Naive thymus-derived CD4-positive, alpha-beta T cell (primary cell): ENCODE measurements at regions not wholly inside any gene's neighbourhood (a gene's known extent, or its start where the extent isn't known, plus 50 kb on each side); places are given as distances from the start of the nearest gene placed in this dataset.
A peak's percentile ranks its signal among the peaks of the same experiment; 100 is the strongest.

Experiments used
- ATAC-seq: fragments of 150-1000 bp; cut with Tn5 transposase; 2 replicates; pipeline ENCODE4 v1.10.0; 2021; ENCODE audit warnings: mild to moderate bottlenecking, moderate library complexity
- CTCF ChIA-PET: fragments of 350-600 bp; sonication (Branson Sonifier 250); formaldehyde crosslinking; loops from one replicate; lab custom pipeline; 2021; ENCODE audit warnings: antibody characterized with exemption; lab: Charles Lee
- POLR2A ChIA-PET: fragments of 350-600 bp; sonication (Branson Sonifier 250); formaldehyde crosslinking; loops from one replicate; lab custom pipeline; 2021; ENCODE audit warnings: antibody characterized with exemption, inconsistent platforms; lab: Charles Lee
- DNase-seq, 9 donors: peaks; one replicate each; pipeline versions ENCODE4 v3.0.0 to v3.0.0-alpha.2; 2020 to 2022; ENCODE audit warnings: mixed read lengths in 1 of 9
- H3K27ac ChIP-seq: one replicate; pipeline ENCODE4 v1.7.0; 2013; ENCODE audit warnings: mild to moderate bottlenecking, low read depth, low read length, moderate library complexity
- H3K27me3 ChIP-seq, 2 donors: one replicate each; pipeline ENCODE4 v1.7.0; 2013; ENCODE audit warnings: low read length in 2 of 2, mild to moderate bottlenecking in 2 of 2, moderate library complexity in 2 of 2; ENCODE audit not compliant: control insufficient read depth in 2 of 2, insufficient read depth in 2 of 2
- H3K36me3 ChIP-seq, 3 experiments: 1 replicate in 2 of 3; 2 replicates in 1 of 3; pipeline ENCODE4 v1.7.0; 2013; ENCODE audit warnings: low read length in 3 of 3, mild to moderate bottlenecking in 3 of 3, moderate library complexity in 1 of 3; ENCODE audit not compliant: insufficient read depth in 3 of 3, control insufficient read depth in 2 of 3
- H3K4me1 ChIP-seq, 2 donors: one replicate each; pipeline ENCODE4 v1.7.0; 2013; ENCODE audit warnings: low read length in 2 of 2, mild to moderate bottlenecking in 2 of 2, moderate library complexity in 1 of 2; ENCODE audit not compliant: control insufficient read depth in 2 of 2, insufficient read depth in 2 of 2
- H3K4me3 ChIP-seq: 2 replicates; pipeline ENCODE4 v1.7.0; 2013; ENCODE audit warnings: mild to moderate bottlenecking, low read length
- H3K9me3 ChIP-seq, 3 experiments: 1 replicate in 2 of 3; 2 replicates in 1 of 3; pipeline ENCODE4 v1.7.0; 2013; ENCODE audit warnings: low read length in 3 of 3; ENCODE audit not compliant: control insufficient read depth in 2 of 3
- H3K27ac Mint-ChIP-seq, 9 donors: one replicate each; pipeline ENCODE4 v1.8.0; 2020 to 2022; ENCODE audit warnings: mixed read lengths in 9 of 9, mild to moderate bottlenecking in 8 of 9, moderate library complexity in 5 of 9, inconsistent platforms in 2 of 9
- H3K27me3 Mint-ChIP-seq, 5 donors: one replicate each; pipeline ENCODE4 v1.8.0; 2021 to 2022; ENCODE audit warnings: mixed read lengths in 5 of 5, mild to moderate bottlenecking in 1 of 5
- H3K36me3 Mint-ChIP-seq, 5 donors: one replicate each; pipeline ENCODE4 v1.8.0; 2020 to 2022; ENCODE audit warnings: mixed read lengths in 5 of 5, mild to moderate bottlenecking in 3 of 5, inconsistent platforms in 1 of 5
- H3K4me1 Mint-ChIP-seq, 7 donors: one replicate each; pipeline ENCODE4 v1.8.0; 2020 to 2022; ENCODE audit warnings: mixed read lengths in 7 of 7, mild to moderate bottlenecking in 3 of 7, inconsistent platforms in 1 of 7
- H3K4me3 Mint-ChIP-seq, 10 donors: one replicate each; pipeline ENCODE4 v1.8.0; 2020 to 2022; ENCODE audit warnings: mild to moderate bottlenecking in 10 of 10, mixed read lengths in 10 of 10, moderate library complexity in 6 of 10, inconsistent platforms in 2 of 10
- H3K9me3 Mint-ChIP-seq, 11 donors: one replicate each; pipeline ENCODE4 v1.8.0; 2020 to 2022; ENCODE audit warnings: mixed read lengths in 11 of 11, mild to moderate bottlenecking in 4 of 11, inconsistent platforms in 1 of 11, moderate library complexity in 1 of 11
- intact Hi-C, 2 donors: fragments of 100-400 bp; cut with micrococcal nuclease; formaldehyde crosslinking; loops; one replicate each; pipeline ENCODE4 v1.15.1; 2023

- Mint-ChIP-seq H3K27me3 (peaks cover 0 to 7% (median 0%) of the 10 kb centered on the region in 5 donors), H3K36me3 (peaks cover 0 to 4% (median 0%) of the 10 kb centered on the region in 5 donors), H3K4me1 (peaks cover 0 to 14% (median 10%) of the 10 kb centered on the region in 7 donors), H3K9me3 (peaks cover 0 to 1% (median 0%) of the 10 kb centered on the region in 11 donors), H3K27ac (no peak overlapping the region), H3K4me3 (no peak overlapping the region)
- ChIA-PET CTCF (no interaction called here), POLR2A (no interaction called here)
- ATAC-seq (no peak), DNase-seq (no peak)
- H3K27ac ChIP-seq, result no peak overlapping the region
- peaks cover 0 to 3% of the 10 kb centered on the region in 2 donors for H3K4me1 ChIP-seq
- H3K36me3 ChIP-seq, result no peaks in the 10 kb centered on the region
- H3K4me3 ChIP-seq, result no peak overlapping the region
- H3K9me3 ChIP-seq, result no peaks in the 10 kb centered on the region
- intact Hi-C loops, result loop anchor here in 1 of 2 donors (5.0 kb wide), 1 partner anchor 537 kb away; the partner anchor contains the start of gene SLC10A7
- H3K27me3 ChIP-seq, result no peaks in the 10 kb centered on the region
Observed at GRCh38 chr4:147059064-147059731, 113.5 kb upstream of the TTC29 start.

- Mint-ChIP-seq H3K27me3 (peaks cover 0 to 10% (median 0%) of the 10 kb centered on the region in 5 donors), H3K4me1 (peaks cover 0 to 14% (median 10%) of the 10 kb centered on the region in 7 donors), H3K9me3 (peaks cover 0 to 1% (median 0%) of the 10 kb centered on the region in 11 donors), H3K27ac (no peak overlapping the region), H3K36me3 (peaks cover 0 to 4% (median 0%) of the 10 kb centered on the region in 5 donors), H3K4me3 (peak overlapping the region in 1 of 10 donors; percentile 18)
- intact Hi-C loops, result no loop called here
- no peak for ATAC-seq
- H3K27me3 ChIP-seq, result no peaks in the 10 kb centered on the region
- H3K4me3 ChIP-seq, result no peak overlapping the region
- H3K27ac ChIP-seq, result no peak overlapping the region
- CTCF ChIA-PET, result no interaction called here
- H3K4me1 ChIP-seq, result peaks cover 0 to 3% of the 10 kb centered on the region in 2 donors
- no peaks in the 10 kb centered on the region for H3K36me3 ChIP-seq
- no peak for DNase-seq
- no peaks in the 10 kb centered on the region for H3K9me3 ChIP-seq
- POLR2A ChIA-PET, result no interaction called here
Observed at GRCh38 chr4:147060151-147060931, 114.7 kb upstream of the TTC29 start.

- peaks cover 4 to 11% (median 6%) of the 10 kb centered on the region in 5 donors for H3K27me3 Mint-ChIP-seq
- ChIA-PET CTCF (no interaction called here), POLR2A (no interaction called here)
- no peak overlapping the region for H3K27ac Mint-ChIP-seq
- intact Hi-C loops, result no loop called here
- ATAC-seq (no peak), DNase-seq (no peak)
- H3K4me1 Mint-ChIP-seq, result no peaks in the 10 kb centered on the region
- Histone ChIP-seq H3K27me3 (no peaks in the 10 kb centered on the region), H3K9me3 (no peaks in the 10 kb centered on the region), H3K4me3 (no peak overlapping the region), H3K27ac (no peak overlapping the region), H3K36me3 (no peaks in the 10 kb centered on the region), H3K4me1 (no peaks in the 10 kb centered on the region)
- no peak overlapping the region for H3K4me3 Mint-ChIP-seq
- H3K36me3 Mint-ChIP-seq, result peaks cover 0 to 2% (median 0%) of the 10 kb centered on the region in 5 donors
- peaks cover 0 to 3% (median 0%) of the 10 kb centered on the region in 11 donors for H3K9me3 Mint-ChIP-seq
Observed at GRCh38 chr4:147064856-147065255, 119.2 kb upstream of the TTC29 start.

- Mint-ChIP-seq H3K4me3 (no peak overlapping the region), H3K36me3 (peaks cover 0 to 3% (median 0%) of the 10 kb centered on the region in 5 donors), H3K4me1 (no peaks in the 10 kb centered on the region), H3K27ac (no peak overlapping the region), H3K27me3 (peaks cover 7 to 19% (median 14%) of the 10 kb centered on the region in 5 donors), H3K9me3 (peaks cover 0 to 17% (median 8%) of the 10 kb centered on the region in 11 donors)
- Histone ChIP-seq H3K27ac (no peak overlapping the region), H3K4me1 (no peaks in the 10 kb centered on the region), H3K4me3 (no peak overlapping the region), H3K36me3 (no peaks in the 10 kb centered on the region), H3K27me3 (no peaks in the 10 kb centered on the region), H3K9me3 (no peaks in the 10 kb centered on the region)
- ChIA-PET POLR2A (no interaction called here), CTCF (no interaction called here)
- DNase-seq (no peak), ATAC-seq (no peak)
- intact Hi-C loops, result no loop called here
Observed at GRCh38 chr4:147068564-147068963, 122.9 kb upstream of the TTC29 start.

- CTCF ChIA-PET, result no interaction called here
Observed at GRCh38 chr4:147071209-147071740, 125.6 kb upstream of the TTC29 start.

GRCh38 chr4:147076179-147076578 lies 130.5 kb upstream of the TTC29 start:
- H3K27ac ChIP-seq, result no peak overlapping the region
- ChIA-PET POLR2A (no interaction called here), CTCF (interaction anchor here (1.1 kb wide), 1 partner anchor 21 kb away, joined by 3 read pairs; no protein-coding TSS in a partner anchor)
- H3K4me3 ChIP-seq, result no peak overlapping the region
- H3K4me1 ChIP-seq, result no peaks in the 10 kb centered on the region
- H3K27me3 ChIP-seq, result no peaks in the 10 kb centered on the region
- no peaks in the 10 kb centered on the region for H3K9me3 ChIP-seq
- no peak overlapping the region for H3K27ac Mint-ChIP-seq
- ATAC-seq (no peak), DNase-seq (no peak)
- intact Hi-C loops, result no loop called here
- H3K36me3 ChIP-seq, result no peaks in the 10 kb centered on the region
- H3K4me3 Mint-ChIP-seq, result no peak overlapping the region
- no peaks in the 10 kb centered on the region for H3K4me1 Mint-ChIP-seq
- H3K9me3 Mint-ChIP-seq, result peaks cover 0 to 16% (median 8%) of the 10 kb centered on the region in 11 donors
- peaks cover 0 to 3% (median 0%) of the 10 kb centered on the region in 5 donors for H3K36me3 Mint-ChIP-seq
- peaks cover 2 to 26% (median 16%) of the 10 kb centered on the region in 5 donors for H3K27me3 Mint-ChIP-seq

More at GRCh38 chr4:147071209-147071740, 125.6 kb upstream of the TTC29 start:
- Histone ChIP-seq H3K36me3 (no peaks in the 10 kb centered on the region), H3K4me1 (no peaks in the 10 kb centered on the region), H3K27me3 (no peaks in the 10 kb centered on the region), H3K27ac (no peak overlapping the region), H3K4me3 (no peak overlapping the region), H3K9me3 (no peaks in the 10 kb centered on the region)
- POLR2A ChIA-PET, result no interaction called here
- no peaks in the 10 kb centered on the region for H3K4me1 Mint-ChIP-seq
- DNase-seq, result no peak
- no peak for ATAC-seq
- peaks cover 0 to 3% (median 0%) of the 10 kb centered on the region in 5 donors for H3K36me3 Mint-ChIP-seq
- intact Hi-C loops, result no loop called here
- H3K27ac Mint-ChIP-seq, result no peak overlapping the region
- no peak overlapping the region for H3K4me3 Mint-ChIP-seq
- peaks cover 2 to 20% (median 17%) of the 10 kb centered on the region in 5 donors for H3K27me3 Mint-ChIP-seq
- H3K9me3 Mint-ChIP-seq, result peaks cover 0 to 17% (median 8%) of the 10 kb centered on the region in 11 donors
